ENCODE measurements at regions not wholly inside any gene's neighbourhood (a gene's known extent, or its start where the extent isn't known, plus 50 kb on each side); places are given as distances from the start of the nearest gene placed in this dataset.

DNA sequence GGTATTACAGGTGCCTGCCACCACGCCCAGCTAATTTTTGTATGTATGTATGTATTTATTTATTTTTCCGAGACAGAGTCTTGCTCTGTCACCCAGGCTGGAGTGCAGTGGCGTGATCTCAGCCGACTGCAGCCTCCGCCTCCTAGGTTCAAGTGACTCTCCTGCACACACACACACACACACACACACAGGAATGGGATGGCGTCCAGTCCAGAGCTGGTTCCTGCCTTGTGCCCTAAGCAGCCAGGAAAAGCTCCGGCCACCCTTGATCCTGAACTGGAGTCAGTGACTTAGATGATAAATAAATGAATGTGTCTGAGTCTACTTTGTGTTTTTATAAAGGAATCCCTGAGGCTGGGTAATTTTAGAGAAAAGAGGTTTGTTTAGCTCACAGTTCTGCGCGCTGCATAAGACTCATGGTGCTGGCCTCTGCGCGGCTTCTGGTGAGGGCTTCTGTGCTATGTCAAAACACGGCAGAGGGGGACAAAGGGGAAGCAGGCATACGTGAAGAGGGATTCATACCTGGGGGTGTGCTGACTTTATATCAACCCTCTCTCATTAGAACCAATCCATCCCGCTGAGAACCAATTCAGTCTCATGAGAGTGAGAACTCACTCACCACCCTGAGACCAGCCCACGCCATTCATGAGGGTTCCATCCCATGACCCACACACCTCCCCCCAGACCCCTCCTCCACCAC, 59.7 kb upstream of the PHLPP1 start:
- Mint-ChIP-seq H3K27me3 (ENCODE audit: low read depth in 3 of 3) (peaks cover 0 to 5% (median 0%) of the 10 kb centered on the region in 3 donors), H3K4me3 (no peak overlapping the region)

DNA sequence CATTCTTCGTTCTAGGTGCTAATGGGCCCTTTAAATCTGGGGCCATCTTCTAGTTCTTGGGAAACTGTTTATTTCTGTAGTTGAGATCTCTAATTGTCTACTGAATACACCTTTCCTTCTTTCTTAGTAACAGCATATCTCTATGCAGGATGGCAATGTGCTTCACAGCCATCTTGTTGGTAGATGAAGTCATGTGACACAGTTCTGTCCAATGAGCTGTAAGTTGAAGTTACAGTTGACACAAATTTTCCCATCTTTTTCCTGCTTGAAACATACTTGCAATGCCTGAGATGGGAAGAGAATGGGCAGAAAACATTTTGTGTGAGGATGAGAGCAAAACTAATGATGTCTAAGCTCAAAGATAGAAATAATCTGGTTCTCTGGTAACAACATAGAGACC, 57.3 kb upstream of the PHLPP1 start:
- no peak overlapping the region for H3K4me3 Mint-ChIP-seq
- H3K4me1 Mint-ChIP-seq, result no peaks in the 10 kb centered on the region
- H3K27me3 Mint-ChIP-seq (ENCODE audit: low read depth in 3 of 3), result peaks cover 0 to 2% (median 0%) of the 10 kb centered on the region in 3 donors

More for the DNA sequence above, 59.7 kb upstream of the PHLPP1 start:
- no peaks in the 10 kb centered on the region for H3K9me3 Mint-ChIP-seq
- H3K27ac Mint-ChIP-seq, result no peak overlapping the region
- H3K4me1 Mint-ChIP-seq, result no peaks in the 10 kb centered on the region
- no peaks in the 10 kb centered on the region for H3K36me3 Mint-ChIP-seq
- no peak for DNase-seq

DNA sequence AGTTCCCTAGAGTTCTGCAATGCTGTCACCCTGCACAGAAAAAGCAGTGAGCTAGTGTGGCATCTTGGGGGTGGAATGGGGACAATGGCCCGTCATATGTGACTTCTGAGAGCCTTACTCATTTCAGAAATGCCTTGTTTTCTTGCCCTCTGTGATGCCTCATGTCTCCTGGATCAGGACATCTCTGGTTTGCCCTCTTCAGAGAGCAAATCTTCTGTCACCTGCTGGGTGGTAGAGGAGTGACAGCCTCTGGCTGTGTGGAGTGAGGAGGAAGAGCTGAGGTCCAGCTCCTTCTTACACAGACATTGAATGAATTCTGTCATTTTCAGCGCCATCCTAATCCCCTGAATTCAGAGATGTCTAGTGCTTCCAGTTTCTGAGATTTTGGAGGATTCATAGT, 55.6 kb upstream of the PHLPP1 start:
- Mint-ChIP-seq H3K9me3 (no peaks in the 10 kb centered on the region), H3K27ac (no peak overlapping the region), H3K36me3 (no peaks in the 10 kb centered on the region), H3K4me3 (no peak overlapping the region), H3K27me3 (ENCODE audit: low read depth in 3 of 3) (no peaks in the 10 kb centered on the region), H3K4me1 (no peaks in the 10 kb centered on the region)
- no peak for DNase-seq

More for the DNA sequence above, 57.3 kb upstream of the PHLPP1 start:
- H3K9me3 Mint-ChIP-seq, result no peaks in the 10 kb centered on the region
- H3K36me3 Mint-ChIP-seq, result no peaks in the 10 kb centered on the region
- peak overlapping the region in 1 of 6 donors; percentile 40 for H3K27ac Mint-ChIP-seq
- no peak for DNase-seq

DNA sequence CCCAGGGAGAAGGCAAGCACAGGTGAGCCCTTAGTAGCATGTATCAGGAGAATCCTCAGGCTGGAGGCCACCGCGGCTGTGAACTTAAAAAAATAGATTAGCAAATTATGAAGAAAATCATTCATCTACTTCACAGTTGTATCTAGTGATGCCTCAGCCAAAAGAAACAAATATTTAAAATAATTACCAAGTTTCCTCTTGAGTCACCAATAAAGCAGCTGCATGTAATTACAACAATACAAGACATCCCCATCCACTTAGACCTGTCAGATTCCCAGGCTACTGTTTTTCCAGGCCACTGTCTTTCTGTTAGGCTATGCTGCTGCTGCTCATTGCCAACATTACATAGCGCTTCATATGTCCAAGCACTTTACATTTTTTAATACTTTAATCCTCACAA, 54.6 kb upstream of the PHLPP1 start:
- DNase-seq, result no peak
- H3K9me3 Mint-ChIP-seq, result no peaks in the 10 kb centered on the region
- no peaks in the 10 kb centered on the region for H3K4me1 Mint-ChIP-seq
- no peak overlapping the region for H3K4me3 Mint-ChIP-seq
- H3K27me3 Mint-ChIP-seq (ENCODE audit: low read depth in 3 of 3), result no peaks in the 10 kb centered on the region
- no peaks in the 10 kb centered on the region for H3K36me3 Mint-ChIP-seq
- H3K27ac Mint-ChIP-seq, result no peak overlapping the region

DNA sequence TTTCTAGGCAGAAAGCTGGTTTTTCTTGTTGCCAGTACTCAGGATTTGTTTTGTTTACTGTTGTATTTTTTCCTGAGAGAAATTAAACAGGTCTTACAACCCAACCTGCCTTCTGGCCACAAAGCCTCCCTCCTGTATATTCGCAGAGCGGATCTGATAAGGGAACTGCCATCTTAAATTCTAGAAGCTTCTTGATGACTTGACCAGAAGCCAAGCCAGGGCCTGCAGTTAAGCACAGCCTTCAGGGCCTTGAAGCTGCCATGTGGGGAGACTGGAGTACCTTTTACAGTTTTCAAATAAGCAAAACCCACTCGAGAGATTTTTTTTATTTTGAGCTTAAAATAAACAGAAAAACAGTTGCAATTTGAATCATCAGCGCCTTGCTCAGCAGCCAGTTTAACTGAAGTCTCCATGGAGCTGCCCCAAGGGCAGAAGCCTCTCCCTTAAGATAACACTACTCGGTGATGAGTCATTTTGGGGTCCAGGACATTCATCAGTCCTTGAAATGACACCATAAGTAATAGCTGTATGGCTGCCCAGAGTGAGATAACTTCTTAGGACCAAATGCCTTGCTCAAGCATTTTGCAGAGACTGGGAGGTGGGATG, 51.5 kb upstream of the PHLPP1 start:
- Mint-ChIP-seq H3K27me3 (ENCODE audit: low read depth in 3 of 3) (peaks cover 0 to 3% (median 0%) of the 10 kb centered on the region in 3 donors), H3K4me3 (no peak overlapping the region), H3K36me3 (no peaks in the 10 kb centered on the region), H3K27ac (no peak overlapping the region), H3K4me1 (no peaks in the 10 kb centered on the region), H3K9me3 (no peaks in the 10 kb centered on the region)
- no peak for DNase-seq

DNA sequence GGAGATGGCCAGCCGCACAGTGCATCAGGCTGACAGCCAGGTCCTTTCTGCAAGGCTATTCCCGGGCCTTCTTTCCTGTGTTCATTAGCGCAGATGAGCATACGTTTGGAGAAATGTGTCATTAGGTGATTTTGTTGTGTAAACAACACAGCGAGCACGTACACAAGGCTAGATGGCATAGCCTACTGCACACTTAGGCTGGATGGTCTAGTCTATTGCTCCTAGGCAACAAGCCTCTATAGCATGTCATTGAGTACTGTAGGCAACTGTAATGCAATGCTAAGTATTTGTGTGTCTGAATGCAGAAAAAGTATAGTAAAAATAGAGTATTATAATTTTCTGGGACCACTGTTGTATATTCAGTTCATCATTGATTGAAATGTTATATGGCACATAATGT, 50.9 kb upstream of the PHLPP1 start:
- H3K4me3 Mint-ChIP-seq, result no peak overlapping the region
- no peaks in the 10 kb centered on the region for H3K36me3 Mint-ChIP-seq
- no peak overlapping the region for H3K27ac Mint-ChIP-seq
- peaks cover 0 to 3% (median 0%) of the 10 kb centered on the region in 3 donors for H3K27me3 Mint-ChIP-seq (ENCODE audit: low read depth in 3 of 3)
- no peaks in the 10 kb centered on the region for H3K4me1 Mint-ChIP-seq
- DNase-seq, result no peak
- no peaks in the 10 kb centered on the region for H3K9me3 Mint-ChIP-seq

DNA sequence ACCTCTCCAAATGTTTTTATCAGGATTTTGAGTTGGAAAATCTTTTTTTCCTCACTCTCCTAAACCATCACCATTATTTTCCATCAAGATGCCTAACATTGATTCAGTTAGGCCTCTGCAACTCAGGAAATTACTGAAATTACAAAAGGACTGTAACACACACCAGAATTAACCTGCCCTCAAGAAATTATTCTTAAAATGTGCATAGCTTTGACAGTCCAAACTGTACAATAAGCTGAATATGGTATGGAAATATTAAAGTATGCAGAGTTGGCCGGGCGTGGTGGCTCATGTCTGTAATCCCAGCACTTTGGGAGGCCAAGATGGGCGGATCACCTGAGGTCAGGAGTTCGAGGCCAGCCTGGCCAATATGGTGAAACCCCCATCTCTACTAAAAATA, 50.2 kb upstream of the PHLPP1 start:
- Mint-ChIP-seq H3K4me1 (no peaks in the 10 kb centered on the region), H3K36me3 (no peaks in the 10 kb centered on the region), H3K27ac (no peak overlapping the region), H3K27me3 (ENCODE audit: low read depth in 3 of 3) (peaks cover 0 to 3% (median 0%) of the 10 kb centered on the region in 3 donors), H3K4me3 (no peak overlapping the region), H3K9me3 (no peaks in the 10 kb centered on the region)
- DNase-seq, result no peak

Measured in immature natural killer cell (primary cell).